Urothelium cell line (cell line): ENCODE measurements at regions not wholly inside any gene's neighbourhood (a gene's known extent, or its start where the extent isn't known, plus 50 kb on each side); places are given as distances from the start of the nearest gene placed in this dataset.

Experiments
- DNase-seq: peaks from one replicate; pipeline ENCODE4 v3.0.0; 2011; ENCODE audit warnings: low spot score, mixed read lengths
- FAIRE-seq: peaks from 2 replicates; lab custom pipeline; 2011; peaks lifted over from hg19 to GRCh38; lab: Jason Lieb, UNC

- no peak for FAIRE-seq
- no peak for DNase-seq
Measured at GRCh38 chr2:139080244-139080643, 300.1 kb upstream of the NXPH2 start.

DNA sequence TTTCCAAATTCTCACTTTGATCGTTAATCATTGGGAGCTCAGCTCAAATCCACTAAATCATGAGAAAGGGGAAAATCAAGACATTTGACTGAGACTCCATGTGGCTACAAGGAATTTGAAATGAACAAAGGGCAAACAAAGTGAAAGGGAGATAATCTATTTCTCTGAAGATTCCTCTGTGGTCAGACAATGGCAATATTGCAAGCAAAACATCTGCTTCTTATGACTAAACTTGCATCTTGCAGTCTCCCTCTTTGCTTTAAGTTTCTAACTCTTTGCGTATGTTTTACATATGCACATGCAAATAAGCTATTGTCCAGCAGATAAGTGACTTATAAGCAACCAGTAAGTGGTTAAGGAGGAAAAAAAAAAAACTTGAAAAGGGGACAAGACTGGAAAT is 299.1 kb upstream of the NXPH2 start:
- FAIRE-seq (no peak), DNase-seq (no peak)

- FAIRE-seq (no peak), DNase-seq (no peak)
Measured at GRCh38 chr2:139078376-139078775, 298.2 kb upstream of the NXPH2 start.

- DNase-seq (no peak), FAIRE-seq (no peak)
Measured at GRCh38 chr2:139077099-139077737, 297.0 kb upstream of the NXPH2 start.

GRCh38 chr2:139067874-139068273 is 287.7 kb upstream of the NXPH2 start:
- no peak for FAIRE-seq
- no peak for DNase-seq

GRCh38 chr2:139067072-139067471 is 286.9 kb upstream of the NXPH2 start:
- FAIRE-seq (no peak), DNase-seq (no peak)

DNA sequence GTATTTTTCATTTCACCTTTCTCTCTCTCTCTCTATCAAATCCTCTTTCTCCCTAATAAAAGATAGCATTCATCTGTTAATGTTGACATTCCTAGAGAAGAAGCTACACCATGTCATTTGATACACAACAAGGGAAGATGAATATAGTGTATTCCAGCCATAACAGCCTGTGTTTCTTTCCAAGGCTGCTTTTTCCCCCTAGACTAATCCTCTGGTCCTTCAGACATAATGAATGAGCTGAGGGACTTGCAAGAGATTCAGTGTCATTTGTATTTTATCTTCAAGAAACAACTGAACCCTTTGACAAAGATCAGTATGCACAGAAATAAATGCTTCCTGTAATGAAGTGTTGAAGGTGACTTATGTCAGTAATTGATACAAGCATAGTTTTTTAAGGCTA is 284.0 kb upstream of the NXPH2 start:
- DNase-seq (no peak), FAIRE-seq (no peak)

GRCh38 chr2:139059617-139060016 is 279.4 kb upstream of the NXPH2 start:
- DNase-seq (no peak), FAIRE-seq (no peak)

DNA sequence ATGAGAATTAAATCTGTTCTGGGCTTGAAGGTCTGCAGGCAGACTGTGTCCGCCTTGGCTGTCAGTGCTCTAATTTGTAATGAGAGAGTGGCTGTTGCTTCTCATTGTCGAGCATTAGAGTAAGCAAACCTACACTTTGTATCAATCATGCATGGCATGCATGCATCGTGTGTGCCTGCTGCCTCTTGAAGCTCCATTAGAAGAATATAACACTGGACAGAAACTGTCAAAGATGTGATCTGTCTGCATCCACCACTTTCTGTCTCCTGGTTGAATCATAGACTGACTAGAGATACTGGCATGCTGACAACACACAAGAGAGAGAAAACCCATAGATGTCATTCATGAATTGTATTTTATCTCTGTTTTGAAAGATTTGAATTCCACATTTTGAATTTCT is 275.0 kb upstream of the NXPH2 start:
- DNase-seq (no peak), FAIRE-seq (no peak)

GRCh38 chr2:139048017-139048416 is 267.8 kb upstream of the NXPH2 start:
- DNase-seq (no peak), FAIRE-seq (no peak)

- FAIRE-seq = no peak
- DNase-seq = no peak
Measured at GRCh38 chr2:139045524-139045923, 265.3 kb upstream of the NXPH2 start.

DNA sequence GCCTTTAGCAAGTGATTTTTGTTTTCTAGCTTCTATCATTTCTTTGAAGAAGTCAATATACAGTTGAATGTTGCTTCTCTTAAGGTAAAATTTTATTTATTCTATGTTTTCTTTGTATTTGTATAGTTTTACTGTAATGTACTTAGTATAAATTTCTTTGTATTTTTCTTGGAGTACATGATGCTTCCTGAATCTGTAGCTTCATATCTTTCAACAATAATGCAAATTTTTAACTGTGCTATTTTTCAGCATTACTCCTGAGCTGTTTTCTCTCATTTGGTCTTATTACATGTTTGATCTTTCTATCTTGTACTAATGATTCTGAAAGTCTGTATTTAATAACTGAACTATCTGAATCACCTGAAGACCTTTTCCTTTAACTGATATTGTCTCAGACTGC is 253.9 kb upstream of the NXPH2 start:
- FAIRE-seq (no peak), DNase-seq (no peak)

- FAIRE-seq = no peak
- DNase-seq = peak; percentile 70
Measured at GRCh38 chr2:139033300-139033699, 253.1 kb upstream of the NXPH2 start.

DNA sequence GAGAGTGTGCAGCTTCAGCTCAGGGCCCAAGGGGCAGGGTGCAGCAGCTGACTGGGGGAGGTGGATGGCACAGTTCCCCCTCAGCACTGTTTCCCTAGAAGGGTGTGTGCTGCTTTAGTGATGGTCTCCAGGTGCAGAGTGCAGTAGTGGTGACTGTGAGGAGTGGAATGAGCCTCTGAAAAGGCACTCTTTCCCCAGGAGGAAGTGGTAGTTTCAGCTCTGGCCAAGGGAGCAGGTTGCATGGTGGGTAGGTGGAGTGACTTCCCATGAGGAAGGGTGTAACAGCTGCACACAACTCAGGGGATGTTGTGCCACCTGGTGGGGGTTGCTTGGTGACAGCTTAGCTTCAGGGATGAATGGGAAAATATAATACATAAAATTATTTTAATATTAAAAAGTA is 251.5 kb upstream of the NXPH2 start:
- FAIRE-seq = peak; percentile 72
- DNase-seq = peak; percentile 58

DNA sequence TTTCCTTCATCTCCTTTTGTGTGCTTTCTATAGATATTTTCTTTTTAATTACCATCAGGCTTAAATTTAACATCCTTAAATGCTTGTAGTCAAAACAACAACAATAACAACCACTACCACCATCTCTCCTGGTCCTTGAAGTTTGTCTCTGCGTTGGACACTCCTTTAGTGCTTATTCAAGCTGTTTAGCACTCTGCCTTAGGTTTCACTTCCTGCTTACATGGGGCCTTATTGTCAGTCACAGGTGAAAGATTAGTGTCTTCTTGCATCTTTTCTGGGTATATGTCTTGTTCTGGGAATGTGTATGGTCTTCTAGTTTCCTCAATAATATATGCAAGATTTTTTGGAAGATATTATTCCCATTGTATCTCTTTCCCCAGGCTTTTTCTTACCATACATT is 240.1 kb upstream of the NXPH2 start:
- DNase-seq (no peak), FAIRE-seq (no peak)

- no peak for FAIRE-seq
- DNase-seq = no peak
Measured at GRCh38 chr2:139018252-139018651, 238.1 kb upstream of the NXPH2 start.

DNA sequence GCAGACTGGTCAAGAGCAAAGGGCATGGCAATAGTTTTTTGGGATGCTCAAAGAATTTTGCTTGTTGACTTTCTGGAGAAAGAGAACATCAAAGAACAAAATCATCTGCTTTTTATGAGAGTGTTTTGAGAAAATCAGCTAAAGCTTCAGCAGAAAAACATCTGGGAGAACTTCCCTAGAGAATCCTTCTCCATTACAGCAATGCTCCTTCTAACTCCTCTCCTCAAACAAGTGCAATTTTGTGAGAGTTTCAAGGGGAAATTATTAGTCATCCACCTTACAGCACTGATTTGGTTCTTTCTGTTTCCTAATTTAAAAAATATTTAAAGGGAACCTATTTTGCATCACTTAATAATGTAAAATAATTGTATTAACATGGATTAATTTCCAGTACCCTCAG is 226.9 kb upstream of the NXPH2 start:
- no peak for FAIRE-seq
- DNase-seq = no peak

- DNase-seq = no peak
- FAIRE-seq = no peak
Measured at GRCh38 chr2:139000131-139000785, 220.1 kb upstream of the NXPH2 start.

DNA sequence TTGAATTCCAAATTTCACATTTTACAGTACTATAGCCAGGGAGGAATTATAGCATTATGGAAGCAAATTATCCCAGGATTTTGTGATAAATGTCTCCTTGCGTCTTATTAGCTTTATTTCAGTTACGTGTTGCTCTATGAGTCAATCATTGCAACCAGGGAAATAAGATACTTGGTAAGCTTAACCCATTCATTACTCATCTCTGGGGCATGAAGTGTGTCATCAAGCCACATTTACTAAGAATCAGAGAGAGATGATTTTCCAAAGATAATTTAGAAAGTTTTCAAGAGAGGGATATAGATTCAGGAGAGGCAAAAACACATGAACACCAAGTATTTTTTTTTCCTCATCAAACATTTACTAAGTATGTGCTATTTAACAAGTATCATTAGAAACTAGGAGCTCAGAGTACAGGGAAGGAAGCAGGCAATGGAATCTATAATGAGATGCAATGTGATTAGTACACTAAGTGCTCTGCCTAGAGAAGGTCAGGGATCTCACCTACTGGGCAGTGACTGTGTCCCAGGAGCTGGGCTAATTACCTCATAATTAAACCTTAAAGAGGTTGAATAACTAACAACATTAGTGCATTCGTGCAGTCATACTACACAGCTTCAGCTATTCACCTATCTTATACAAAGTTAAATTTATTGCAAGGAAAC is 217.8 kb upstream of the NXPH2 start:
- DNase-seq = peak; percentile 37
- FAIRE-seq = no peak

- FAIRE-seq = no peak
- DNase-seq = no peak
Measured at GRCh38 chr2:138997346-138997745, 217.2 kb upstream of the NXPH2 start.

DNA sequence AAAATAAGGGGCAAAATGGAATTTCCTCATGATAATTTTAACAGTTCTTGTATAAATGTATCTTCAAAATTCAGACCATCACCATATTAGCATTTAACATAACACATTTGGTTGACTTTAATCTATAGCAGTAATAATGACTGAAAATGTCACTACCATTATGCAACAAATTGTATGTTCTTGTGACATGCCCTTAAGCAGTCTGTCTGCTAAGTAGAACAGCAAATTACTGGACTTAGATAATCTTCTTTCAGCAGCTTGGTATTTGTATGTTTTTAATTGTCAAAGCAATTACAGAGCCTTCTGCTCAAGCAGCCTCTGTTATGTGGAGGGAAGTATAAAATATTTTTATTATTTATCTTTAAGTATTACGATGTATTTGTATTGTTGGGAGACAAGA is 214.3 kb upstream of the NXPH2 start:
- DNase-seq = no peak
- FAIRE-seq = no peak

- FAIRE-seq (no peak), DNase-seq (no peak)
Measured at GRCh38 chr2:138985881-138986280, 205.7 kb upstream of the NXPH2 start.
